NCI-H82 treated with DMSO at 0.1 percent for 48 hours (cell line): ENCODE measurements at regions not wholly inside any gene's neighbourhood (a gene's known extent, or its start where the extent isn't known, plus 50 kb on each side); places are given as distances from the start of the nearest gene placed in this dataset.
"Not testable (repeated sequence)": the region's sequence is repeated elsewhere in the genome, so short reads cannot be mapped to it uniquely, and the experiment has no call there.

Source experiments
- DNase-seq: peaks from one replicate; lab custom pipeline; 2025; ENCODE audit not compliant: unreplicated experiment; lab: John Stamatoyannopoulos, UW

GRCh38 chr12:33514893-33515292 lies 75.3 kb upstream of the SYT10 start:
- DNase-seq: no peak

GRCh38 chr12:33519566-33519965 lies 79.9 kb upstream of the SYT10 start:
- DNase-seq: no peak

- not testable (repeated sequence) for DNase-seq
These were observed 81.1 kb upstream of the SYT10 start for GRCh38 chr12:33520505-33521302.

GRCh38 chr12:33529031-33529430 lies 89.4 kb upstream of the SYT10 start:
- DNase-seq: no peak

GRCh38 chr12:33529810-33530209 lies 90.2 kb upstream of the SYT10 start:
- no peak for DNase-seq

GRCh38 chr12:33531261-33531660 lies 91.6 kb upstream of the SYT10 start:
- no peak for DNase-seq

GRCh38 chr12:33533527-33533926 lies 93.9 kb upstream of the SYT10 start:
- DNase-seq: no peak

GRCh38 chr12:33536431-33536830 lies 96.8 kb upstream of the SYT10 start:
- DNase-seq: no peak

- no peak for DNase-seq
These were observed 106.4 kb upstream of the SYT10 start for GRCh38 chr12:33546004-33546403.

- DNase-seq: no peak
These were observed 107.5 kb upstream of the SYT10 start for GRCh38 chr12:33547084-33547483.

- DNase-seq: not testable (repeated sequence)
These were observed 110.6 kb upstream of the SYT10 start for GRCh38 chr12:33550214-33550613.

- no peak for DNase-seq
These were observed 111.4 kb upstream of the SYT10 start for GRCh38 chr12:33551006-33551405.

GRCh38 chr12:33555128-33555527 lies 115.5 kb upstream of the SYT10 start:
- DNase-seq: no peak

GRCh38 chr12:33560653-33561208 lies 121.1 kb upstream of the SYT10 start:
- DNase-seq: no peak

GRCh38 chr12:33562401-33562800 lies 122.8 kb upstream of the SYT10 start:
- no peak for DNase-seq

- no peak for DNase-seq
These were observed 126.8 kb upstream of the SYT10 start for GRCh38 chr12:33566403-33566802.

GRCh38 chr12:33575346-33575745 lies 135.7 kb upstream of the SYT10 start:
- no peak for DNase-seq

- DNase-seq: no peak
These were observed 142.0 kb upstream of the SYT10 start for GRCh38 chr12:33581613-33582122.

- no peak for DNase-seq
These were observed 147.0 kb upstream of the SYT10 start for GRCh38 chr12:33586576-33586975.

- no peak for DNase-seq
These were observed 147.7 kb upstream of the SYT10 start for GRCh38 chr12:33587354-33587753.

GRCh38 chr12:33587784-33588712 lies 148.4 kb upstream of the SYT10 start:
- DNase-seq: no peak
